ENCODE measurements at regions not wholly inside any gene's neighbourhood (a gene's known extent, or its start where the extent isn't known, plus 50 kb on each side); places are given as distances from the start of the nearest gene placed in this dataset.

GRCh38 chr12:77619425-77619824 is 211.3 kb upstream of the NAV3 start:
- TF ChIP-seq, protein P1, sequence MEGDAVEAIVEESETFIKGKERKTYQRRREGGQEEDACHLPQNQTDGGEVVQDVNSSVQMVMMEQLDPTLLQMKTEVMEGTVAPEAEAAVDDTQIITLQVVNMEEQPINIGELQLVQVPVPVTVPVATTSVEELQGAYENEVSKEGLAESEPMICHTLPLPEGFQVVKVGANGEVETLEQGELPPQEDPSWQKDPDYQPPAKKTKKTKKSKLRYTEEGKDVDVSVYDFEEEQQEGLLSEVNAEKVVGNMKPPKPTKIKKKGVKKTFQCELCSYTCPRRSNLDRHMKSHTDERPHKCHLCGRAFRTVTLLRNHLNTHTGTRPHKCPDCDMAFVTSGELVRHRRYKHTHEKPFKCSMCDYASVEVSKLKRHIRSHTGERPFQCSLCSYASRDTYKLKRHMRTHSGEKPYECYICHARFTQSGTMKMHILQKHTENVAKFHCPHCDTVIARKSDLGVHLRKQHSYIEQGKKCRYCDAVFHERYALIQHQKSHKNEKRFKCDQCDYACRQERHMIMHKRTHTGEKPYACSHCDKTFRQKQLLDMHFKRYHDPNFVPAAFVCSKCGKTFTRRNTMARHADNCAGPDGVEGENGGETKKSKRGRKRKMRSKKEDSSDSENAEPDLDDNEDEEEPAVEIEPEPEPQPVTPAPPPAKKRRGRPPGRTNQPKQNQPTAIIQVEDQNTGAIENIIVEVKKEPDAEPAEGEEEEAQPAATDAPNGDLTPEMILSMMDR (IDR thresholded peaks at IDR 0.05; ENCODE audit: poor library complexity): no peak
- TF ChIP-seq EZH2phosphoT487 (IDR thresholded peaks at IDR 0.05; ENCODE audit: low read depth, severe bottlenecking, unreplicated experiment): no peak
